H1 (cell line): ENCODE measurements at regions not wholly inside any gene's neighbourhood (a gene's known extent, or its start where the extent isn't known, plus 50 kb on each side); places are given as distances from the start of the nearest gene placed in this dataset.

Experiments used
- CTCF ChIA-PET: fragments of 300-600 bp; sonication (Branson Sonifier 250); formaldehyde crosslinking; loops from one replicate; lab custom pipeline; 2021; ENCODE audit not compliant: partially characterized antibody; lab: Charles Lee
- POLR2A ChIA-PET: fragments of 300-600 bp; sonication (Branson Sonifier 250); formaldehyde crosslinking; loops from one replicate; lab custom pipeline; 2021; ENCODE audit warnings: inconsistent platforms; ENCODE audit not compliant: partially characterized antibody; lab: Charles Lee
- DNase-seq, 2 experiments: peaks; one replicate each; pipeline versions ENCODE4 v3.0.0 to v3.0.0-alpha.2; 2010 to 2022; ENCODE audit warnings: low spot score in 2 of 2, low read depth in 1 of 2, mixed read lengths in 1 of 2
- FAIRE-seq: peaks from 2 replicates; lab custom pipeline; 2011; peaks lifted over from hg19 to GRCh38; lab: Jason Lieb, UNC
- H2AFZ ChIP-seq: 2 replicates; pipeline ENCODE4 v1.8.1; 2012; ENCODE audit warnings: low read length, inconsistent platforms
- H2AK5ac ChIP-seq: 2 replicates; pipeline ENCODE4 v1.6.1; 2013; ENCODE audit warnings: low read depth, low read length
- H2BK120ac ChIP-seq: replicated peaks from 2 replicates; pipeline ENCODE3; 2013; ENCODE audit warnings: low read depth, low read length, inconsistent platforms
- H2BK12ac ChIP-seq: 2 replicates; pipeline ENCODE4 v1.6.1; 2013; ENCODE audit warnings: low read depth, low read length
- H2BK15ac ChIP-seq: 2 replicates; pipeline ENCODE4 v1.6.1; 2013; ENCODE audit warnings: low read length
- H2BK20ac ChIP-seq: 2 replicates; pipeline ENCODE4 v1.6.1; 2013; ENCODE audit warnings: low read length
- H2BK5ac ChIP-seq: 2 replicates; pipeline ENCODE4 v1.6.1; 2013; ENCODE audit warnings: low read depth, low read length
- H3K14ac ChIP-seq: 2 replicates; pipeline ENCODE4 v1.6.1; 2013; ENCODE audit warnings: inconsistent platforms; ENCODE audit not compliant: insufficient read length
- H3K18ac ChIP-seq: 2 replicates; pipeline ENCODE4 v1.6.1; 2013; ENCODE audit warnings: low read length; ENCODE audit errors: extremely low read depth
- H3K23ac ChIP-seq: 2 replicates; pipeline ENCODE4 v1.6.1; 2013; ENCODE audit warnings: inconsistent platforms; ENCODE audit not compliant: insufficient read length
- H3K23me2 ChIP-seq: 2 replicates; pipeline ENCODE4 v1.6.1; 2013; ENCODE audit warnings: low read depth, low read length
- H3K27ac ChIP-seq: 2 replicates; pipeline ENCODE4 v1.6.1; 2011; ENCODE audit warnings: low read depth, low read length, inconsistent platforms
- H3K27me3 ChIP-seq, 4 experiments: replicated peaks in 1 of 4; 1 replicate in 1 of 4; 2 replicates in 3 of 4; pipeline versions ENCODE4 v1.6.1 to v1.8.1; 2011 to 2013; ENCODE audit warnings: low read length in 3 of 4, mild to moderate bottlenecking in 3 of 4, inconsistent platforms in 2 of 4, mixed read lengths in 2 of 4, moderate library complexity in 1 of 4; ENCODE audit not compliant: control insufficient read depth in 3 of 4, insufficient read depth in 3 of 4; ENCODE audit errors: extremely low read depth in 1 of 4
- H3K36me3 ChIP-seq, 4 experiments: 2 replicates each; pipeline versions ENCODE4 v1.6.1 to v1.8.1; 2011 to 2013; ENCODE audit warnings: mild to moderate bottlenecking in 4 of 4, low read length in 3 of 4, moderate library complexity in 2 of 4, control low read depth in 1 of 4, inconsistent platforms in 1 of 4; ENCODE audit not compliant: insufficient read depth in 4 of 4, control insufficient read depth in 2 of 4
- H3K4ac ChIP-seq: replicated peaks from 2 replicates; pipeline ENCODE3; 2013; ENCODE audit warnings: low read length, low read depth, mixed read lengths, inconsistent platforms; ENCODE audit not compliant: insufficient read length
- H3K4me1 ChIP-seq, 4 experiments: replicated peaks in 1 of 4; 1 replicate in 1 of 4; 2 replicates in 3 of 4; pipeline versions ENCODE4 v1.6.1 to v1.8.1; 2011 to 2013; ENCODE audit warnings: low read length in 3 of 4, inconsistent platforms in 2 of 4, mixed read lengths in 1 of 4; ENCODE audit not compliant: insufficient read depth in 4 of 4, control insufficient read depth in 3 of 4
- H3K4me2 ChIP-seq, 2 experiments: 2 replicates each; pipeline versions ENCODE4 v1.6.1 to v1.8.1; 2011 to 2013; ENCODE audit warnings: low read depth in 2 of 2, low read length in 2 of 2, control low read depth in 1 of 2, inconsistent platforms in 1 of 2, mild to moderate bottlenecking in 1 of 2; ENCODE audit not compliant: insufficient read depth in 1 of 2
- H3K4me3 ChIP-seq, 4 experiments: fragments of 200-600, 300-600 bp in 1 of 4; sonication (generic), shearing (Covaris generic), sonication (Bioruptor Twin) in 1 of 4; 2 replicates each; pipeline versions ENCODE4 v1.5.1 to v1.8.1; 2011 to 2016; ENCODE audit warnings: low read length in 4 of 4, low read depth in 3 of 4, control low read depth in 2 of 4, inconsistent platforms in 2 of 4, mild to moderate bottlenecking in 2 of 4, mixed read lengths in 1 of 4, moderate library complexity in 1 of 4; ENCODE audit not compliant: insufficient read depth in 2 of 4; ENCODE audit errors: extremely low read depth in 1 of 4
- H3K56ac ChIP-seq: replicated peaks from 2 replicates; pipeline ENCODE3; 2013; ENCODE audit warnings: low read depth, mild to moderate bottlenecking, mixed read lengths, low read length, inconsistent platforms; ENCODE audit not compliant: insufficient read length
- H3K79me1 ChIP-seq: 2 replicates; pipeline ENCODE4 v1.6.1; 2013; ENCODE audit warnings: low read depth, low read length, control low read depth
- H3K79me2 ChIP-seq, 2 experiments: 2 replicates each; pipeline versions ENCODE4 v1.6.1 to v1.8.1; 2012 to 2013; ENCODE audit warnings: low read length in 2 of 2, mild to moderate bottlenecking in 2 of 2, inconsistent platforms in 1 of 2; ENCODE audit not compliant: insufficient read depth in 2 of 2, control insufficient read depth in 1 of 2
- H3K9ac ChIP-seq, 4 experiments: replicated peaks in 1 of 4; 1 replicate in 1 of 4; 2 replicates in 3 of 4; pipeline versions ENCODE4 v1.6.1 to v1.8.1; 2011 to 2013; ENCODE audit warnings: low read depth in 3 of 4, low read length in 3 of 4, control low read depth in 2 of 4, mild to moderate bottlenecking in 2 of 4, moderate library complexity in 2 of 4, inconsistent platforms in 1 of 4; ENCODE audit errors: extremely low read depth in 1 of 4
- H3K9me3 ChIP-seq, 2 experiments: 2 replicates each; pipeline versions ENCODE4 v1.6.1 to v1.8.1; 2012 to 2013; ENCODE audit warnings: mild to moderate bottlenecking in 2 of 2, moderate library complexity in 2 of 2, control low read depth in 1 of 2, inconsistent platforms in 1 of 2, low read depth in 1 of 2, low read length in 1 of 2, mixed read lengths in 1 of 2; ENCODE audit not compliant: insufficient read depth in 2 of 2
- H4K20me1 ChIP-seq, 2 experiments: replicated peaks in 1 of 2; 2 replicates each; pipeline versions ENCODE3 to v1.8.1; 2011 to 2013; ENCODE audit warnings: inconsistent platforms in 2 of 2, low read length in 2 of 2, mild to moderate bottlenecking in 1 of 2; ENCODE audit not compliant: insufficient read depth in 2 of 2, control insufficient read depth in 1 of 2
- H4K5ac ChIP-seq: 2 replicates; pipeline ENCODE4 v1.6.1; 2013; ENCODE audit warnings: low read length, low read depth, mixed read lengths, inconsistent platforms; ENCODE audit not compliant: insufficient read length
- H4K8ac ChIP-seq: 2 replicates; pipeline ENCODE4 v1.8.0; 2013; ENCODE audit warnings: mild to moderate bottlenecking, moderate library complexity, low read length, inconsistent platforms; ENCODE audit not compliant: insufficient read depth; ENCODE audit errors: extremely low read depth
- H4K91ac ChIP-seq: replicated peaks from 2 replicates; pipeline ENCODE3; 2013; ENCODE audit warnings: low read length, mixed read lengths, inconsistent platforms; ENCODE audit not compliant: insufficient read length
- CHD1 ChIP-seq: IDR thresholded peaks from 2 replicates; pipeline ENCODE4 v1.6.1; 2012; ENCODE audit warnings: low read depth, low read length, improper control_type of control experiment
- CREB1 ChIP-seq: IDR thresholded peaks from 2 replicates; pipeline ENCODE4 v1.6.1; 2012; ENCODE audit warnings: inconsistent platforms
- E2F6 ChIP-seq: IDR thresholded peaks from 2 replicates; pipeline ENCODE4 v1.6.1; 2012; ENCODE audit warnings: inconsistent platforms
- EP300 ChIP-seq, 2 experiments: IDR thresholded peaks; 1 replicate in 1 of 2; 2 replicates in 1 of 2; pipeline ENCODE4 v1.6.1; 2011 to 2012; ENCODE audit warnings: low read depth in 2 of 2, low read length in 2 of 2, mild to moderate bottlenecking in 2 of 2, borderline replicate concordance in 1 of 2, inconsistent platforms in 1 of 2, moderate library complexity in 1 of 2
- EZH2 ChIP-seq: fragments of 200-600 bp; sonication (generic); IDR thresholded peaks from 2 replicates; pipeline ENCODE4 v1.7.1; 2012; ENCODE audit warnings: low read depth, mild to moderate bottlenecking, moderate library complexity, low read length, inconsistent platforms; ENCODE audit not compliant: severe bottlenecking
- GTF2F1 ChIP-seq: IDR thresholded peaks from 2 replicates; pipeline ENCODE4 v1.6.1; 2012; ENCODE audit warnings: low read depth, low read length, improper control_type of control experiment, borderline replicate concordance
- RNF2 ChIP-seq: fragments of 200-900, 300-1000 bp; sonication (generic); IDR thresholded peaks from 2 replicates; pipeline ENCODE4 v1.7.1; 2016; ENCODE audit warnings: borderline replicate concordance, low read depth, mild to moderate bottlenecking, antibody characterized with exemption, low read length; ENCODE audit not compliant: poor library complexity, severe bottlenecking; ENCODE audit errors: missing control alignments
- RXRA ChIP-seq: IDR thresholded peaks from 2 replicates; pipeline ENCODE4 v1.6.1; 2011; ENCODE audit warnings: low read depth, mild to moderate bottlenecking, low read length, moderate library complexity; ENCODE audit not compliant: insufficient read depth
- SP1 ChIP-seq: IDR thresholded peaks from 2 replicates; pipeline ENCODE4 v1.6.1; 2011; ENCODE audit warnings: low read depth, low read length
- SRF ChIP-seq: IDR thresholded peaks from 2 replicates; pipeline ENCODE4 v1.6.1; 2011; ENCODE audit warnings: mild to moderate bottlenecking, low read depth, low read length, moderate library complexity
- TAF7 ChIP-seq: optimal IDR thresholded peaks from 2 replicates; pipeline ENCODE3; 2011; ENCODE audit warnings: low read depth, mild to moderate bottlenecking, inconsistent platforms, low read length, moderate library complexity, borderline replicate concordance
- WGBS, 2 experiments: shearing (Covaris generic) in 1 of 2; methylation state at CpG; one replicate each; pipeline versions ENCODE4 v1.1.6 to v1.1.7; 2013 to 2015; ENCODE audit warnings: low lambda C conversion rate in 2 of 2, mixed read lengths in 2 of 2, inconsistent platforms in 1 of 2, low coverage in 1 of 2, missing lambda C conversion rate in 1 of 2; ENCODE audit not compliant: insufficient replicate concordance in 2 of 2, insufficient coverage in 1 of 2, insufficient read length in 1 of 2; ENCODE audit errors: extremely low coverage in 1 of 2, missing lambda C conversion rate in 1 of 2; 5-methylcytosine and 5-hydroxymethylcytosine counted together

- H4K8ac ChIP-seq, result no peak overlapping the region
- H3K79me1 ChIP-seq, result no peaks in the 10 kb centered on the region
- no peaks in the 10 kb centered on the region for H4K20me1 ChIP-seq
- no peak overlapping the region for H2BK20ac ChIP-seq
- no peak overlapping the region for H3K4ac ChIP-seq
- H2BK120ac ChIP-seq, result no peak overlapping the region
- no peak overlapping the region for H2AFZ ChIP-seq
- no peak overlapping the region for H2BK12ac ChIP-seq
- no peak overlapping the region for H2BK15ac ChIP-seq
- no peak overlapping the region for H4K91ac ChIP-seq
- H4K5ac ChIP-seq, result no peak overlapping the region
- FAIRE-seq (no peak), DNase-seq (no peak)
- CTCF ChIA-PET, result no interaction called here
- POLR2A ChIA-PET, result no interaction called here
- H3K4me3 ChIP-seq, result no peak overlapping the region
- no peak overlapping the region for H2BK5ac ChIP-seq
- H3K79me2 ChIP-seq, result no peaks in the 10 kb centered on the region
- H3K14ac ChIP-seq, result no peak overlapping the region
- no peaks in the 10 kb centered on the region for H3K27me3 ChIP-seq
- H3K9ac ChIP-seq, result no peak overlapping the region
- no peak overlapping the region for H3K4me2 ChIP-seq
- no peak overlapping the region for H3K23ac ChIP-seq
- WGBS, 2 experiments, result 92% methylated on average over 7 of the region's 7 CpGs; no CpG with 5 or more reads in 1 of the 2 experiments
- H3K36me3 ChIP-seq, result no peaks in the 10 kb centered on the region
- no peak overlapping the region for H3K18ac ChIP-seq
- no peak overlapping the region for H3K56ac ChIP-seq
- no peak overlapping the region for H2AK5ac ChIP-seq
- H3K23me2 ChIP-seq, result no peaks in the 10 kb centered on the region; the same call in 1 of the 2 replicates
- H3K4me1 ChIP-seq, result peaks cover 0 to 4% (median under 1%) of the 10 kb centered on the region in 4 experiments; a peak in 1 of 7 replicates
- no peak overlapping the region for H3K27ac ChIP-seq
- peaks cover 3% of the 10 kb centered on the region in 2 experiments; a peak in 1 of 4 replicates for H3K9me3 ChIP-seq
- TF ChIP-seq CHD1, result no peak
- no peak for TF ChIP-seq SP1
- TF ChIP-seq SRF, result no peak
- no peak for TF ChIP-seq TAF7
- TF ChIP-seq RNF2, result no peak
- TF ChIP-seq RXRA, result no peak
- no peak for TF ChIP-seq EP300 (IDR thresholded peaks at IDR 0.05; ENCODE audit: borderline replicate concordance in 1 of 2, low read depth in 2 of 2, low read length in 2 of 2)
- TF ChIP-seq CREB1, result no peak
- no peak for TF ChIP-seq EZH2
- TF ChIP-seq GTF2F1, result no peak
- no peak for TF ChIP-seq E2F6
Measured at GRCh38 chr3:31295150-31295765, 237.5 kb upstream of the STT3B start.
